B cell (primary cell): ENCODE measurements at regions not wholly inside any gene's neighbourhood (a gene's known extent, or its start where the extent isn't known, plus 50 kb on each side); places are given as distances from the start of the nearest gene placed in this dataset.

Experiments used
- ATAC-seq: fragments of 200-7000 bp; cut with Tn5 transposase; one replicate; pipeline ENCODE4 v1.10.0; 2021; ENCODE audit warnings: low read depth, mild to moderate bottlenecking, moderate number of reproducible peaks, moderate library complexity
- CTCF ChIA-PET: fragments of 350-600 bp; sonication (Branson Sonifier 250); formaldehyde crosslinking; loops from one replicate; lab custom pipeline; 2021; ENCODE audit warnings: antibody characterized with exemption, inconsistent platforms; lab: Charles Lee
- POLR2A ChIA-PET: fragments of 350-600 bp; sonication (Branson Sonifier 250); formaldehyde crosslinking; loops from one replicate; lab custom pipeline; 2021; ENCODE audit warnings: antibody characterized with exemption; lab: Charles Lee
- DNase-seq: peaks from one replicate; pipeline ENCODE4 v3.0.0; 2013
- H2AFZ ChIP-seq: 2 replicates; pipeline ENCODE4 v1.6.1; 2012; ENCODE audit warnings: mild to moderate bottlenecking, low read depth, low read length; ENCODE audit not compliant: insufficient read depth, poor library complexity, severe bottlenecking
- H3K27ac ChIP-seq, 2 donors: 1 replicate in 1 of 2; 2 replicates in 1 of 2; pipeline ENCODE4 v1.5.1; 2012 to 2013; ENCODE audit warnings: low read length in 2 of 2, mild to moderate bottlenecking in 2 of 2, moderate library complexity in 1 of 2
- H3K27me3 ChIP-seq, 4 experiments: fragments of 200-600 bp in 1 of 4; sonication (generic) in 1 of 4; replicated peaks in 1 of 4; 1 replicate in 2 of 4; 2 replicates in 2 of 4; pipeline versions ENCODE4 v1.6.1 to v1.7.0; 2013 to 2016; ENCODE audit warnings: low read length in 3 of 4, mild to moderate bottlenecking in 2 of 4, mixed read lengths in 1 of 4, moderate library complexity in 1 of 4; ENCODE audit not compliant: insufficient read depth in 4 of 4, control insufficient read depth in 3 of 4; ENCODE audit errors: control extremely low read depth in 1 of 4
- H3K36me3 ChIP-seq, 2 experiments: replicated peaks in 1 of 2; 1 replicate in 1 of 2; 2 replicates in 1 of 2; pipeline versions ENCODE4 v1.6.1 to v1.7.1; 2013; ENCODE audit warnings: low read length in 1 of 2; ENCODE audit not compliant: insufficient read depth in 2 of 2, control insufficient read depth in 1 of 2; ENCODE audit errors: control extremely low read depth in 1 of 2, extremely low read depth in 1 of 2
- H3K4me1 ChIP-seq, 2 donors: fragments of 200-600 bp in 1 of 2; sonication (generic) in 1 of 2; 1 replicate in 1 of 2; 2 replicates in 1 of 2; pipeline versions ENCODE4 v1.5.1 to v1.6.1; 2013 to 2017; ENCODE audit warnings: low read length in 2 of 2; ENCODE audit not compliant: control insufficient read depth in 2 of 2, insufficient read depth in 2 of 2
- H3K4me2 ChIP-seq: replicated peaks from 2 replicates; pipeline ENCODE3; 2012; ENCODE audit warnings: mild to moderate bottlenecking, low read depth, low read length; ENCODE audit not compliant: poor library complexity, severe bottlenecking
- H3K4me3 ChIP-seq, 5 experiments: fragments of 200-600 bp in 1 of 5; sonication (generic) in 1 of 5; 1 replicate in 3 of 5; 2 replicates in 2 of 5; pipeline versions ENCODE4 v1.5.1 to v1.7.0; 2011 to 2016; ENCODE audit warnings: low read length in 4 of 5, mild to moderate bottlenecking in 4 of 5, low read depth in 2 of 5, control low read depth in 1 of 5, moderate library complexity in 1 of 5; ENCODE audit not compliant: insufficient read depth in 1 of 5; ENCODE audit errors: control extremely low read depth in 1 of 5, extremely low read depth in 1 of 5
- H3K79me2 ChIP-seq: fragments of 200-600 bp; sonication (generic); one replicate; pipeline ENCODE4 v1.6.0; 2016; ENCODE audit warnings: low read length; ENCODE audit not compliant: control insufficient read depth, insufficient read depth
- H3K9ac ChIP-seq: fragments of 200-600 bp; sonication (generic); 2 replicates; pipeline ENCODE4 v1.6.1; 2017; ENCODE audit warnings: mild to moderate bottlenecking, low read length, moderate library complexity
- H3K9me3 ChIP-seq, 3 donors: one replicate each; pipeline versions ENCODE4 v1.6.1 to v1.7.1; 2013; ENCODE audit warnings: low read length in 2 of 3; ENCODE audit not compliant: control insufficient read depth in 2 of 3, insufficient read depth in 1 of 3; ENCODE audit errors: control extremely low read depth in 1 of 3
- H4K20me1 ChIP-seq: 2 replicates; pipeline ENCODE4 v1.6.0; 2012; ENCODE audit warnings: mild to moderate bottlenecking, low read length; ENCODE audit not compliant: insufficient read depth, control insufficient read depth, poor library complexity, severe bottlenecking
- H3K27ac Mint-ChIP-seq: one replicate; pipeline ENCODE4 v1.8.0; 2021; ENCODE audit warnings: mixed read lengths
- H3K27me3 Mint-ChIP-seq: one replicate; pipeline ENCODE4 v1.8.0; 2021; ENCODE audit warnings: mixed read lengths
- H3K4me1 Mint-ChIP-seq: one replicate; pipeline ENCODE4 v1.8.0; 2021; ENCODE audit warnings: mixed read lengths
- H3K4me3 Mint-ChIP-seq: one replicate; pipeline ENCODE4 v1.8.0; 2021; ENCODE audit warnings: mixed read lengths
- H3K9me3 Mint-ChIP-seq: one replicate; pipeline ENCODE4 v1.8.0; 2022; ENCODE audit warnings: mixed read lengths; ENCODE audit not compliant: insufficient read depth
- EZH2 ChIP-seq: IDR thresholded peaks from 2 replicates; pipeline ENCODE4 v1.6.1; 2012; ENCODE audit warnings: borderline replicate concordance, low read depth, mild to moderate bottlenecking, moderate library complexity, low read length; ENCODE audit not compliant: insufficient read depth, poor library complexity, severe bottlenecking
- WGBS: methylation state at CpG from one replicate; pipeline ENCODE4 v1.1.5; 2013; ENCODE audit warnings: missing lambda C conversion rate; ENCODE audit not compliant: insufficient coverage; 5-methylcytosine and 5-hydroxymethylcytosine counted together
- intact Hi-C: fragments of 100-400 bp; cut with micrococcal nuclease; formaldehyde crosslinking; loops from one replicate; pipeline ENCODE4 v1.10.0; 2022
- TF ChIP-seq, protein P1 (sequence below): fragments of 200-600 bp; IDR thresholded peaks from one replicate; pipeline ENCODE4 v1.8.0; 2022; ENCODE audit warnings: antibody characterized with exemption, mild to moderate bottlenecking

GRCh38 chr5:145189746-145190145, 645.4 kb downstream of the PRELID2 start:
- CTCF ChIA-PET: no interaction called here
- H3K27ac ChIP-seq: no peak overlapping the region
- WGBS: 86% methylated on average over 1 of the region's 4 CpGs
- H3K9me3 ChIP-seq: no peaks in the 10 kb centered on the region
- H3K4me2 ChIP-seq: no peak overlapping the region
- H2AFZ ChIP-seq: no peak overlapping the region
- no peak overlapping the region for H3K27ac Mint-ChIP-seq
- no peaks in the 10 kb centered on the region for H3K4me1 ChIP-seq
- H3K27me3 Mint-ChIP-seq: no peaks in the 10 kb centered on the region
- ATAC-seq (no peak), DNase-seq (no peak)
- H3K4me3 ChIP-seq: no peak overlapping the region
- intact Hi-C loops: no loop called here
- H4K20me1 ChIP-seq: no peaks in the 10 kb centered on the region
- H3K4me3 Mint-ChIP-seq: no peak overlapping the region
- no peaks in the 10 kb centered on the region for H3K4me1 Mint-ChIP-seq
- TF ChIP-seq EZH2: no peak
- TF ChIP-seq, protein P1, sequence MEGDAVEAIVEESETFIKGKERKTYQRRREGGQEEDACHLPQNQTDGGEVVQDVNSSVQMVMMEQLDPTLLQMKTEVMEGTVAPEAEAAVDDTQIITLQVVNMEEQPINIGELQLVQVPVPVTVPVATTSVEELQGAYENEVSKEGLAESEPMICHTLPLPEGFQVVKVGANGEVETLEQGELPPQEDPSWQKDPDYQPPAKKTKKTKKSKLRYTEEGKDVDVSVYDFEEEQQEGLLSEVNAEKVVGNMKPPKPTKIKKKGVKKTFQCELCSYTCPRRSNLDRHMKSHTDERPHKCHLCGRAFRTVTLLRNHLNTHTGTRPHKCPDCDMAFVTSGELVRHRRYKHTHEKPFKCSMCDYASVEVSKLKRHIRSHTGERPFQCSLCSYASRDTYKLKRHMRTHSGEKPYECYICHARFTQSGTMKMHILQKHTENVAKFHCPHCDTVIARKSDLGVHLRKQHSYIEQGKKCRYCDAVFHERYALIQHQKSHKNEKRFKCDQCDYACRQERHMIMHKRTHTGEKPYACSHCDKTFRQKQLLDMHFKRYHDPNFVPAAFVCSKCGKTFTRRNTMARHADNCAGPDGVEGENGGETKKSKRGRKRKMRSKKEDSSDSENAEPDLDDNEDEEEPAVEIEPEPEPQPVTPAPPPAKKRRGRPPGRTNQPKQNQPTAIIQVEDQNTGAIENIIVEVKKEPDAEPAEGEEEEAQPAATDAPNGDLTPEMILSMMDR: no peak
- no peaks in the 10 kb centered on the region for H3K27me3 ChIP-seq
- H3K36me3 ChIP-seq: no peaks in the 10 kb centered on the region
- H3K79me2 ChIP-seq: no peaks in the 10 kb centered on the region
- no peak overlapping the region for H3K9ac ChIP-seq
- peaks cover 2% of the 10 kb centered on the region for H3K9me3 Mint-ChIP-seq
- POLR2A ChIA-PET: no interaction called here

- WGBS: 100% methylated on average over 3 of the region's 5 CpGs
- CTCF ChIA-PET: no interaction called here
These were observed 654.8 kb downstream of the PRELID2 start for GRCh38 chr5:145180371-145180770.

More at GRCh38 chr5:145180371-145180770, 654.8 kb downstream of the PRELID2 start:
- TF ChIP-seq EZH2: no peak
- TF ChIP-seq, protein P1: no peak
- Histone ChIP-seq H2AFZ (no peak overlapping the region), H3K9ac (no peak overlapping the region), H4K20me1 (no peaks in the 10 kb centered on the region), H3K36me3 (no peaks in the 10 kb centered on the region), H3K4me2 (no peak overlapping the region), H3K27ac (no peak overlapping the region), H3K9me3 (no peaks in the 10 kb centered on the region), H3K27me3 (no peaks in the 10 kb centered on the region), H3K4me1 (no peaks in the 10 kb centered on the region), H3K79me2 (no peaks in the 10 kb centered on the region), H3K4me3 (no peak overlapping the region)
- Mint-ChIP-seq H3K4me1 (no peaks in the 10 kb centered on the region), H3K27ac (no peak overlapping the region), H3K9me3 (no peaks in the 10 kb centered on the region), H3K4me3 (no peak overlapping the region), H3K27me3 (no peaks in the 10 kb centered on the region)
- DNase-seq: no peak
- no peak for ATAC-seq
- intact Hi-C loops: no loop called here
- POLR2A ChIA-PET: no interaction called here
